ENCODE measurements at regions not wholly inside any gene's neighbourhood (a gene's known extent, or its start where the extent isn't known, plus 50 kb on each side); places are given as distances from the start of the nearest gene placed in this dataset.

DNA sequence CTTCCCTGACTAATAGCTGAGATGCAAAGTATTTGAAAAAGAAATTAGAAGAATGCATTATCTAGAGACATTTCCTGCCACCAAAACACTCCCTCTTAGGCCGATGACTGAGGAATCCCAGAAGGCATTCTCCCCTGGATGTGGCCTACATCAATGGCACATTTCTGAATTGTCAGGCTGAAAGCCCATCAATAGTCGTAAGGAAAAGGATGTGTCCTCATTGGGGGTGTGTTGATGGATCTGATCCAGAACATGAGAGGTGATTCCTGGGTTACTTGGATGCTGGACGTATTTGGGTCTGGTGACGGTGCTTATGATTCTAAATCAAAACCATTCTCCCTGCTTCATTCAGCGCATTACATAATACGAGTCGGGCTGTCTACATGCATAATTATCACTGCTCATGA lies 216.9 kb upstream of the CDIN1 start:
- Histone ChIP-seq H3K36me3 (ENCODE audit: control insufficient read depth, insufficient read depth, low read length) (no peaks in the 10 kb centered on the region), H3K4me3 (ENCODE audit: low read depth, low read length) (no peak overlapping the region), H3K27me3 (ENCODE audit: control insufficient read depth, insufficient read depth, low read length) (no peaks in the 10 kb centered on the region)
- TF ChIP-seq CTCF (IDR thresholded peaks at IDR 0.05; ENCODE audit: insufficient read depth, low read length, poor library complexity, severe bottlenecking) = no peak
- no peak for DNase-seq (ENCODE audit: low read depth)

DNA sequence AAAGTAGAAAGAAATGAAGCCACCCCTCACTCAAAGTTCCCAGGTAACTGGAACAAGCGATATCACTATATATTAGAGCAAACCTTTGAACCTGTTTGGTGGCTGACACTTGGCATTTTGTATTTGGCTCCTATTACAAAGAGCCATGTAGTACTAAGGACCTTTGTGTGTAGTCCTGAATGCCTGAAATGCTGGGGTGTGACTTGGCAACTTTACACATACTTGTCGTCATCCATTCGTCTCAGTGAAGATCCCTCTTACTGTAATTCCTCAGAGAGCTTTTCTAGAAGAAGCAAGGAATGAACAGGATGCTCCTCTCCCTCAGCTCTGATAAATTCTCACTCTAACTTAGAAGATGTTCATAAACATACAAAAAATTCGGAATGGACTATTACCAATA lies 216.1 kb upstream of the CDIN1 start:
- no peak for DNase-seq (ENCODE audit: low read depth)
- H3K4me3 ChIP-seq (ENCODE audit: low read depth, low read length) = no peak overlapping the region
- TF ChIP-seq CTCF (IDR thresholded peaks at IDR 0.05; ENCODE audit: insufficient read depth, low read length, poor library complexity, severe bottlenecking) = no peak
- no peaks in the 10 kb centered on the region for H3K36me3 ChIP-seq (ENCODE audit: control insufficient read depth, insufficient read depth, low read length)
- no peaks in the 10 kb centered on the region for H3K27me3 ChIP-seq (ENCODE audit: control insufficient read depth, insufficient read depth, low read length)

GRCh38 chr15:36364377-36364776 lies 215.0 kb upstream of the CDIN1 start:
- TF ChIP-seq CTCF (IDR thresholded peaks at IDR 0.05; ENCODE audit: insufficient read depth, low read length, poor library complexity, severe bottlenecking) = no peak
- DNase-seq (ENCODE audit: low read depth) = no peak
- Histone ChIP-seq H3K4me3 (ENCODE audit: low read depth, low read length) (no peak overlapping the region), H3K27me3 (ENCODE audit: control insufficient read depth, insufficient read depth, low read length) (no peaks in the 10 kb centered on the region), H3K36me3 (ENCODE audit: control insufficient read depth, insufficient read depth, low read length) (no peaks in the 10 kb centered on the region)

- H3K4me3 ChIP-seq (ENCODE audit: low read depth, low read length) = no peak overlapping the region
- H3K36me3 ChIP-seq (ENCODE audit: control insufficient read depth, insufficient read depth, low read length) = no peaks in the 10 kb centered on the region
- no peak for TF ChIP-seq CTCF (IDR thresholded peaks at IDR 0.05; ENCODE audit: insufficient read depth, low read length, poor library complexity, severe bottlenecking)
- H3K27me3 ChIP-seq (ENCODE audit: control insufficient read depth, insufficient read depth, low read length) = no peaks in the 10 kb centered on the region
- DNase-seq (ENCODE audit: low read depth) = no peak
Observed at GRCh38 chr15:36365963-36366362, 213.5 kb upstream of the CDIN1 start.

DNA sequence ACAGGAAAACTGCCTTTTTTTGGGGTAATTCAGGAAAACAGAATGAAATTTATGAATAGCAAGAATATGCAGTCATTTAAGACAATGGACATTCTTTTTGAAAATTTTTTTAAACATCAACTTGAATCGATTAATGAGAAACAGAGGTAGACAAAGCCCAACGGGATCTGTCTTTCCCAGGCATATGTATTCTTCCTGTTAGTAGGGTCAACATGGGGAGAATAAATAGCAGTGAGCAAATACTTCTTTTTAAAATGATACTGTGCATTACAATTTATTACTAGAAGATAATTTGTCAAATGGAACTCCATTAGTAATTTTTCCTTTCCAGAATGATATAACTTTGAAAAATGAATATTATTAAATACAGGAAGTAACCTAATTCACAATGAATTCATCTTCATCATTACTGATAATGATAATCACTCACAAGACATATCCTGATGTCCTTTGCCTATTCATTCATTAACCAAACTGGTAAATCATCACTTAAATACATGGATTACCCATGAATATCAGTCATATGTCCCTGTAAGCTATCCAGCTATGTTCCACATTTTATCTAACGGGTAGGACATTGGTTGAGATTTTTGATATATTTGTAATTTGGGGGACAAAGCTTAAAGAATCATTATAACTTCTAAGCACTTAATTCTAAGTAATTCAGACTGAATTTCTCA lies 209.2 kb upstream of the CDIN1 start:
- no peak for DNase-seq (ENCODE audit: low read depth)
- no peaks in the 10 kb centered on the region for H3K27me3 ChIP-seq (ENCODE audit: control insufficient read depth, insufficient read depth, low read length)
- no peak overlapping the region for H3K4me3 ChIP-seq (ENCODE audit: low read depth, low read length)
- no peaks in the 10 kb centered on the region for H3K36me3 ChIP-seq (ENCODE audit: control insufficient read depth, insufficient read depth, low read length)
- TF ChIP-seq CTCF (IDR thresholded peaks at IDR 0.05; ENCODE audit: insufficient read depth, low read length, poor library complexity, severe bottlenecking) = no peak

GRCh38 chr15:36370731-36371112 lies 208.7 kb upstream of the CDIN1 start:
- TF ChIP-seq CTCF (IDR thresholded peaks at IDR 0.05; ENCODE audit: insufficient read depth, low read length, poor library complexity, severe bottlenecking) = no peak
- Histone ChIP-seq H3K36me3 (ENCODE audit: control insufficient read depth, insufficient read depth, low read length) (no peaks in the 10 kb centered on the region), H3K4me3 (ENCODE audit: low read depth, low read length) (no peak overlapping the region), H3K27me3 (ENCODE audit: control insufficient read depth, insufficient read depth, low read length) (no peaks in the 10 kb centered on the region)
- peak; percentile 54 for DNase-seq (ENCODE audit: low read depth)
